ENCODE measurements at regions not wholly inside any gene's neighbourhood (a gene's known extent, or its start where the extent isn't known, plus 50 kb on each side); places are given as distances from the start of the nearest gene placed in this dataset.

DNA sequence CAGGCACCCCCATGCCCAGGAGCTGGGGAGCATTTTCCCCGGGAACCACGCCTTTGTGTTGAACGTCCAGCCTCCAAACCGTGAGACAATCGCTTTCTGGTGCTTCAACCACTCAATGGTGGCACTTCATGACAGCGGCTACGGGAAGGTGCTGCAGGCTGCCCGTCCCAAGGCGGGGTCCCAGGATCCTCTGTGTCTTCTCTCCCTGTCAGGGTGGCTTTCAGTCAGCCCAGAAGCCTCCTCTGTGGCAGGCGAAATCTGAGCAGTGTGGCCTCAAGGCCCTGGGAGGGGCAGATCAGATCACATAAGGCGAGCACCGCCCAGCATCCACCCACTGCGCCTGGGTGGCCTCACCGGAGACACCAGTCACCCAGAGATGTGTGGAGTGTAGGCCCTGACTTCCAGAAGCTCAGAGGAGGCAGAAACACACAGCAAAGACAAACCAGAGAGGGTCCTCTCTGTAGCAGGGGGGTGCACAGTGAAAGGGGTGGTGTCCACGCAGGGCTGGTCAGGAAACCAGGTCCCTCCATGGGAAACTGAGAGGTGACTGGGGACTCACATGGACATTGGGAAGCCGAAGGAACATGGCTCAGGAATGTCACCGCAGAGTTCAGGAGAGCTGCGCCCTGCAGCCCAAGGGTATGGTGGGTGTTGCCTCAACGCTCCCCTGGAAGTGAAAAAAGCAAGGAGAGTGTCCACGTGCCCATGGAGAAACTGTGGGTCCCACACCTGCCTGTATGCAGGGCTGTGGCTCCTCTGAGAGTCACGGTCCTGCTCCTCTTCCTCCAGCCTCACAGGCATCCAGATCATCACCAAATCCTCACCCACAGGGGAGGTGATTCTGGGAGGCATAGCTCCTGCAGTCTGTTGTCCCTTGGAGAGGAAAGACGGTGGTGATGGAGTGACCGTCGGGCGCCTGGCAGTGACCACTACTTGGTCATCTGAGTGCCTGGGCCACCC, 1420.7 kb downstream of the TBC1D22A start:
- DNase-seq (ENCODE audit: low read depth) = no peak
- TF ChIP-seq, protein P1, sequence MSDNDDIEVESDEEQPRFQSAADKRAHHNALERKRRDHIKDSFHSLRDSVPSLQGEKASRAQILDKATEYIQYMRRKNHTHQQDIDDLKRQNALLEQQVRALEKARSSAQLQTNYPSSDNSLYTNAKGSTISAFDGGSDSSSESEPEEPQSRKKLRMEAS (IDR thresholded peaks at IDR 0.05; ENCODE audit: low read depth, low read length) = no peak
- TF ChIP-seq POLR2A (IDR thresholded peaks at IDR 0.05; ENCODE audit: extremely low read depth, insufficient read length) (no peak), MYC (IDR thresholded peaks at IDR 0.05; ENCODE audit: low read depth, low read length) (no peak)
- TF ChIP-seq, protein P2, sequence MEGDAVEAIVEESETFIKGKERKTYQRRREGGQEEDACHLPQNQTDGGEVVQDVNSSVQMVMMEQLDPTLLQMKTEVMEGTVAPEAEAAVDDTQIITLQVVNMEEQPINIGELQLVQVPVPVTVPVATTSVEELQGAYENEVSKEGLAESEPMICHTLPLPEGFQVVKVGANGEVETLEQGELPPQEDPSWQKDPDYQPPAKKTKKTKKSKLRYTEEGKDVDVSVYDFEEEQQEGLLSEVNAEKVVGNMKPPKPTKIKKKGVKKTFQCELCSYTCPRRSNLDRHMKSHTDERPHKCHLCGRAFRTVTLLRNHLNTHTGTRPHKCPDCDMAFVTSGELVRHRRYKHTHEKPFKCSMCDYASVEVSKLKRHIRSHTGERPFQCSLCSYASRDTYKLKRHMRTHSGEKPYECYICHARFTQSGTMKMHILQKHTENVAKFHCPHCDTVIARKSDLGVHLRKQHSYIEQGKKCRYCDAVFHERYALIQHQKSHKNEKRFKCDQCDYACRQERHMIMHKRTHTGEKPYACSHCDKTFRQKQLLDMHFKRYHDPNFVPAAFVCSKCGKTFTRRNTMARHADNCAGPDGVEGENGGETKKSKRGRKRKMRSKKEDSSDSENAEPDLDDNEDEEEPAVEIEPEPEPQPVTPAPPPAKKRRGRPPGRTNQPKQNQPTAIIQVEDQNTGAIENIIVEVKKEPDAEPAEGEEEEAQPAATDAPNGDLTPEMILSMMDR (IDR thresholded peaks at IDR 0.05; ENCODE audit: low read depth, low read length) = no peak
- no peak overlapping the region for H3K4me3 ChIP-seq (ENCODE audit: low read depth, low read length)

GRCh38 chr22:48182031-48182430, 1419.6 kb downstream of the TBC1D22A start:
- TF ChIP-seq, protein P2 (IDR thresholded peaks at IDR 0.05; ENCODE audit: low read depth, low read length) = no peak
- no peak for TF ChIP-seq MYC (IDR thresholded peaks at IDR 0.05; ENCODE audit: low read depth, low read length)
- TF ChIP-seq POLR2A (IDR thresholded peaks at IDR 0.05; ENCODE audit: extremely low read depth, insufficient read length) = no peak
- TF ChIP-seq, protein P1 (IDR thresholded peaks at IDR 0.05; ENCODE audit: low read depth, low read length) = no peak
- DNase-seq (ENCODE audit: low read depth) = no peak
- no peak overlapping the region for H3K4me3 ChIP-seq (ENCODE audit: low read depth, low read length)

GRCh38 chr22:48181263-48181955, 1419.0 kb downstream of the TBC1D22A start:
- no peak overlapping the region for H3K4me3 ChIP-seq (ENCODE audit: low read depth, low read length)
- TF ChIP-seq, protein P2 (IDR thresholded peaks at IDR 0.05; ENCODE audit: low read depth, low read length) = no peak
- TF ChIP-seq, protein P1 (IDR thresholded peaks at IDR 0.05; ENCODE audit: low read depth, low read length) = no peak
- TF ChIP-seq POLR2A (IDR thresholded peaks at IDR 0.05; ENCODE audit: extremely low read depth, insufficient read length) (no peak), MYC (IDR thresholded peaks at IDR 0.05; ENCODE audit: low read depth, low read length) (no peak)
- no peak for DNase-seq (ENCODE audit: low read depth)

GRCh38 chr22:48180631-48181030, 1418.2 kb downstream of the TBC1D22A start:
- no peak for DNase-seq (ENCODE audit: low read depth)
- no peak overlapping the region for H3K4me3 ChIP-seq (ENCODE audit: low read depth, low read length)
- TF ChIP-seq, protein P2 (IDR thresholded peaks at IDR 0.05; ENCODE audit: low read depth, low read length) = no peak
- TF ChIP-seq, protein P1 (IDR thresholded peaks at IDR 0.05; ENCODE audit: low read depth, low read length) = no peak
- TF ChIP-seq MYC (IDR thresholded peaks at IDR 0.05; ENCODE audit: low read depth, low read length) = no peak
- TF ChIP-seq POLR2A (IDR thresholded peaks at IDR 0.05; ENCODE audit: extremely low read depth, insufficient read length) = no peak

DNA sequence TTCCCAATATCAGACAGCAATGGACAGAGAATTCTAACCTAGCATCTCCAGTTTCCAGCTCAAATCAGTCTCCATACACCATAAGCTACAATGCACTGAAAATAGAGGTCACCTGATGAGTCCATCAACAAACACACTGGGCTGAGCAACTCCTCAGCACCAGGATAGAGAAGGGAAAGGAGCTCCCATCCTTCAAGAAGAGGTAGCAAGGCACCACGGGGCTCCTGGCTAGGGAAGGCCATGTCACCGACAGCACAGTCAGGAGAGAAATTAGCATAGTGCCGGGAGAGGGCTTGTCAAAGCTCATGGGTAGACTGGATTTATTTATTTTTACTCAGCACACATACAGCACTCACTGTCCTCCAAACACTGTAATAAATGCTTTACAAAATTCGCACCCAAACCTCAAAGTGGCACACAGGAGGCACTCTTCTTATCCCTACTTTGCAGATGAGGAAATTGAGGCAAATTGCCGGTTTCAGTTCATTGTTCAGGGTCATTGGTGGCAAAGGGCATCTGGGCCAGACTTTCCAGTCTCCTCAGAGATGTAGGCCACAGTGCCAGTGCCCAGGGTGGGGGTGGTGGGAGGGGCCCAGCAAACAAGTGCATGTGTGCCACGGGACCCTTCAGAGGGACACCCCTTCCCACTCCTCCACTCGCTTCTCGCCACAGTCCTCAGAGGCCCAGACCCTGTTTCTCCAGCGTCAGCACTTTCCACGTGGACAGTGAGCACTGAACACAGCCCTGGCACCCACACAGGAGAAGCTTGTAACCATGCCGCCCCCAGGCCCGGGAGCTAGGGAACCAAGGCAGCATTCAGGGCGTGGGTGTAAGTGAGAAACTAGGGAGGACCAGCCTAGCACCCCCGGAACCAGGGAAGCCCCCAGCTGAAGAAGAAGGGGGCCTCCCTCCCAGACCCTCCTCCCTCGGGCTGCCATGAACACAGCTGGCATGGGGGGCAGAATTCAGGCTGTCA, 1417.4 kb downstream of the TBC1D22A start:
- no peak for DNase-seq (ENCODE audit: low read depth)
- H3K4me3 ChIP-seq (ENCODE audit: low read depth, low read length) = no peak overlapping the region
- TF ChIP-seq POLR2A (IDR thresholded peaks at IDR 0.05; ENCODE audit: extremely low read depth, insufficient read length) (no peak), MYC (IDR thresholded peaks at IDR 0.05; ENCODE audit: low read depth, low read length) (no peak)
- TF ChIP-seq, protein P1 (IDR thresholded peaks at IDR 0.05; ENCODE audit: low read depth, low read length) = no peak
- TF ChIP-seq, protein P2 (IDR thresholded peaks at IDR 0.05; ENCODE audit: low read depth, low read length) = no peak

Measured in NB4 (cell line).